Liver (tissue), 8 donors: ENCODE measurements at regions not wholly inside any gene's neighbourhood (a gene's known extent, or its start where the extent isn't known, plus 50 kb on each side); places are given as distances from the start of the nearest gene placed in this dataset.

Experiments
- DNase-seq: peaks from one replicate; pipeline ENCODE4 v3.0.0-alpha.2; 2017; ENCODE audit warnings: low spot score
- H3K27ac ChIP-seq, 2 donors: one replicate each; pipeline ENCODE4 v1.7.0; 2013; ENCODE audit warnings: inconsistent platforms in 2 of 2, low read length in 2 of 2, control low read depth in 1 of 2, low read depth in 1 of 2, mild to moderate bottlenecking in 1 of 2
- H3K27me3 ChIP-seq, 4 donors: one replicate each; pipeline versions ENCODE4 v1.6.1 to v1.7.0; 2013; ENCODE audit warnings: low read length in 3 of 4, inconsistent platforms in 1 of 4, mild to moderate bottlenecking in 1 of 4, moderate library complexity in 1 of 4; ENCODE audit not compliant: control insufficient read depth in 4 of 4, insufficient read depth in 4 of 4
- H3K36me3 ChIP-seq, 4 donors: one replicate each; pipeline versions ENCODE4 v1.6.1 to v1.7.0; 2013; ENCODE audit warnings: low read length in 3 of 4, mild to moderate bottlenecking in 3 of 4, low read depth in 1 of 4, moderate library complexity in 1 of 4; ENCODE audit not compliant: control insufficient read depth in 4 of 4, insufficient read depth in 3 of 4
- H3K4me1 ChIP-seq, 4 donors: one replicate each; pipeline versions ENCODE4 v1.6.1 to v1.7.0; 2013; ENCODE audit warnings: low read length in 3 of 4, mild to moderate bottlenecking in 3 of 4, moderate library complexity in 1 of 4; ENCODE audit not compliant: control insufficient read depth in 4 of 4, insufficient read depth in 4 of 4
- H3K4me3 ChIP-seq, 3 donors: one replicate each; pipeline versions ENCODE4 v1.6.1 to v1.7.0; 2013; ENCODE audit warnings: low read length in 3 of 3, control low read depth in 1 of 3, low read depth in 1 of 3, mild to moderate bottlenecking in 1 of 3
- H3K9ac ChIP-seq, 2 donors: one replicate each; pipeline ENCODE4 v1.7.0; 2013; ENCODE audit warnings: low read length in 2 of 2, mild to moderate bottlenecking in 2 of 2, moderate library complexity in 2 of 2, control low read depth in 1 of 2, low read depth in 1 of 2
- H3K9me3 ChIP-seq, 4 donors: one replicate each; pipeline versions ENCODE4 v1.6.1 to v1.7.0; 2013; ENCODE audit warnings: low read length in 3 of 4; ENCODE audit not compliant: control insufficient read depth in 4 of 4
- CTCF ChIP-seq: fragments of 150-350 bp; IDR thresholded peaks from 2 replicates; pipeline ENCODE4 v1.5.1; 2017; ENCODE audit warnings: improper control_type of control experiment, low read depth, low read length; ENCODE audit not compliant: missing input control
- EGR1 ChIP-seq, 2 donors: IDR thresholded peaks; 2 replicates each; pipeline ENCODE4 v1.6.1; 2016 to 2018; ENCODE audit warnings: antibody characterized with exemption in 2 of 2, low read depth in 2 of 2
- FOXA1 ChIP-seq: IDR thresholded peaks from 2 replicates; pipeline ENCODE4 v1.6.1; 2016; ENCODE audit warnings: antibody characterized with exemption
- FOXA2 ChIP-seq: IDR thresholded peaks from 2 replicates; pipeline ENCODE4 v1.6.1; 2016; ENCODE audit warnings: antibody characterized with exemption
- GABPA ChIP-seq, 2 donors: IDR thresholded peaks in 1 of 2; conservative IDR thresholded peaks in 1 of 2; 2 replicates each; pipeline ENCODE4 v1.6.1; 2016; ENCODE audit warnings: antibody characterized with exemption in 2 of 2, mild to moderate bottlenecking in 1 of 2, moderate library complexity in 1 of 2
- HNF4A ChIP-seq, 2 donors: conservative IDR thresholded peaks; 2 replicates each; pipeline ENCODE4 v1.6.1; 2016; ENCODE audit warnings: antibody characterized with exemption in 2 of 2, mild to moderate bottlenecking in 2 of 2
- HNF4G ChIP-seq: IDR thresholded peaks from 2 replicates; pipeline ENCODE4 v1.6.1; 2016; ENCODE audit warnings: antibody characterized with exemption
- JUND ChIP-seq, 2 donors: IDR thresholded peaks; 2 replicates each; pipeline ENCODE4 v1.6.1; 2016; ENCODE audit warnings: antibody characterized with exemption in 2 of 2
- NR2F2 ChIP-seq: IDR thresholded peaks from 2 replicates; pipeline ENCODE4 v1.6.1; 2016; ENCODE audit warnings: antibody characterized with exemption
- REST ChIP-seq: IDR thresholded peaks from 2 replicates; pipeline ENCODE4 v1.6.1; 2016; ENCODE audit warnings: antibody characterized with exemption, mild to moderate bottlenecking
- RXRA ChIP-seq, 2 donors: IDR thresholded peaks; 2 replicates each; pipeline ENCODE4 v1.6.1; 2017 to 2018; ENCODE audit warnings: antibody characterized with exemption in 2 of 2, mild to moderate bottlenecking in 1 of 2
- SP1 ChIP-seq: IDR thresholded peaks from 2 replicates; pipeline ENCODE4 v1.6.1; 2018; ENCODE audit warnings: antibody characterized with exemption, mild to moderate bottlenecking
- TAF1 ChIP-seq: conservative IDR thresholded peaks from 2 replicates; pipeline ENCODE4 v1.6.1; 2016; ENCODE audit warnings: antibody characterized with exemption, mild to moderate bottlenecking
- WGBS: extraction: QIAGEN DNeasy Blood & Tissue Kit; methylation state at CpG from one replicate; pipeline ENCODE4 v1.1.7; 2013; 5-methylcytosine and 5-hydroxymethylcytosine counted together
- donor health status: healthy.
- donor health status: healthy.
- donor health status: healthy.
- donor health status: healthy.
- donor health status: healthy.

- no peak overlapping the region for H3K27ac ChIP-seq
Observed at GRCh38 chr5:175378444-175379028, 65.4 kb downstream of the DRD1 start.

GRCh38 chr5:175377816-175378215 is 66.2 kb downstream of the DRD1 start:
- WGBS = 27% methylated on average over 1 of the region's 1 CpG
- Histone ChIP-seq H3K9ac (no peak overlapping the region), H3K27me3 (peaks cover 0 to 2% (median 0%) of the 10 kb centered on the region in 4 donors), H3K36me3 (no peaks in the 10 kb centered on the region), H3K4me1 (no peaks in the 10 kb centered on the region), H3K27ac (no peak overlapping the region), H3K9me3 (no peaks in the 10 kb centered on the region), H3K4me3 (no peak overlapping the region)
- TF ChIP-seq EGR1 (IDR thresholded peaks at IDR 0.05; ENCODE audit: low read depth in 2 of 2) (no peak), TAF1 (no peak), HNF4G (no peak), CTCF (no peak), JUND (IDR thresholded peaks at IDR 0.05) (no peak), FOXA1 (no peak), NR2F2 (no peak), HNF4A (conservative IDR thresholded peaks at IDR 0.05) (no peak), REST (no peak)
- no peak for DNase-seq

More at GRCh38 chr5:175378444-175379028, 65.4 kb downstream of the DRD1 start:
- Histone ChIP-seq H3K9ac (no peak overlapping the region), H3K4me1 (no peaks in the 10 kb centered on the region), H3K4me3 (no peak overlapping the region), H3K36me3 (no peaks in the 10 kb centered on the region), H3K27me3 (peaks cover 0 to 2% (median 0%) of the 10 kb centered on the region in 4 donors), H3K9me3 (no peaks in the 10 kb centered on the region)
- WGBS = 48% methylated on average over 5 of the region's 5 CpGs
- TF ChIP-seq SP1 (no peak), REST (no peak), FOXA2 (no peak), RXRA (IDR thresholded peaks at IDR 0.05) (no peak), GABPA (IDR thresholded peaks at IDR 0.05 in 1 of 2, conservative IDR thresholded peaks at IDR 0.05 in 1 of 2) (no peak), CTCF (no peak), EGR1 (IDR thresholded peaks at IDR 0.05; ENCODE audit: low read depth in 2 of 2) (no peak)
- DNase-seq = no peak
